NCI-H226 (cell line): ENCODE measurements at regions not wholly inside any gene's neighbourhood (a gene's known extent, or its start where the extent isn't known, plus 50 kb on each side); places are given as distances from the start of the nearest gene placed in this dataset.

Experiments used
- DNase-seq: peaks from one replicate; pipeline ENCODE4 v3.0.0-alpha.2; 2015

- no peak for DNase-seq
Measured at GRCh38 chr5:51449026-51449425, 65.8 kb downstream of the ISL1 start.

GRCh38 chr5:51452562-51452961 is 69.3 kb downstream of the ISL1 start:
- DNase-seq = no peak

GRCh38 chr5:51465165-51465564 is 81.9 kb downstream of the ISL1 start:
- no peak for DNase-seq

GRCh38 chr5:51466214-51466613 is 83.0 kb downstream of the ISL1 start:
- no peak for DNase-seq

- DNase-seq = peak; percentile 83
Measured at GRCh38 chr5:51468196-51468595, 84.9 kb downstream of the ISL1 start.

GRCh38 chr5:51471630-51472029 is 88.4 kb downstream of the ISL1 start:
- peak; percentile 21 for DNase-seq

GRCh38 chr5:51472472-51472871 is 89.2 kb downstream of the ISL1 start:
- no peak for DNase-seq

- DNase-seq = no peak
Measured at GRCh38 chr5:51475628-51476027, 92.4 kb downstream of the ISL1 start.

GRCh38 chr5:51476431-51476830 is 93.2 kb downstream of the ISL1 start:
- peak; percentile 71 for DNase-seq

GRCh38 chr5:51479840-51480239 is 96.6 kb downstream of the ISL1 start:
- no peak for DNase-seq

GRCh38 chr5:51484326-51484725 is 101.1 kb downstream of the ISL1 start:
- DNase-seq = peak; percentile 78

GRCh38 chr5:51486158-51486557 is 102.9 kb downstream of the ISL1 start:
- no peak for DNase-seq

- no peak for DNase-seq
Measured at GRCh38 chr5:51487952-51488351, 104.7 kb downstream of the ISL1 start.

- no peak for DNase-seq
Measured at GRCh38 chr5:51488803-51489642, 105.8 kb downstream of the ISL1 start.

GRCh38 chr5:51494821-51495220 is 111.6 kb downstream of the ISL1 start:
- DNase-seq = no peak

- DNase-seq = peak; percentile 81
Measured at GRCh38 chr5:51495672-51496071, 112.4 kb downstream of the ISL1 start.

- no peak for DNase-seq
Measured at GRCh38 chr5:51517838-51518237, 134.6 kb downstream of the ISL1 start.

GRCh38 chr5:51518607-51519006 is 135.4 kb downstream of the ISL1 start:
- DNase-seq = no peak

- DNase-seq = no peak
Measured at GRCh38 chr5:51521583-51521982, 138.3 kb downstream of the ISL1 start.

GRCh38 chr5:51539232-51539631 is 156.0 kb downstream of the ISL1 start:
- no peak for DNase-seq

- DNase-seq = peak; percentile 9
Measured at GRCh38 chr5:51544031-51544785, 161.0 kb downstream of the ISL1 start.

- DNase-seq = peak; percentile 58
Measured at GRCh38 chr5:51556833-51557232, 173.6 kb downstream of the ISL1 start.

- no peak for DNase-seq
Measured at GRCh38 chr5:51558682-51559081, 175.4 kb downstream of the ISL1 start.

- DNase-seq = no peak
Measured at GRCh38 chr5:51559339-51559738, 176.1 kb downstream of the ISL1 start.
